ENCODE measurements at regions not wholly inside any gene's neighbourhood (a gene's known extent, or its start where the extent isn't known, plus 50 kb on each side); places are given as distances from the start of the nearest gene placed in this dataset.
"Not testable (repeated sequence)": the region's sequence is repeated elsewhere in the genome, so short reads cannot be mapped to it uniquely, and the experiment has no call there.

DNA sequence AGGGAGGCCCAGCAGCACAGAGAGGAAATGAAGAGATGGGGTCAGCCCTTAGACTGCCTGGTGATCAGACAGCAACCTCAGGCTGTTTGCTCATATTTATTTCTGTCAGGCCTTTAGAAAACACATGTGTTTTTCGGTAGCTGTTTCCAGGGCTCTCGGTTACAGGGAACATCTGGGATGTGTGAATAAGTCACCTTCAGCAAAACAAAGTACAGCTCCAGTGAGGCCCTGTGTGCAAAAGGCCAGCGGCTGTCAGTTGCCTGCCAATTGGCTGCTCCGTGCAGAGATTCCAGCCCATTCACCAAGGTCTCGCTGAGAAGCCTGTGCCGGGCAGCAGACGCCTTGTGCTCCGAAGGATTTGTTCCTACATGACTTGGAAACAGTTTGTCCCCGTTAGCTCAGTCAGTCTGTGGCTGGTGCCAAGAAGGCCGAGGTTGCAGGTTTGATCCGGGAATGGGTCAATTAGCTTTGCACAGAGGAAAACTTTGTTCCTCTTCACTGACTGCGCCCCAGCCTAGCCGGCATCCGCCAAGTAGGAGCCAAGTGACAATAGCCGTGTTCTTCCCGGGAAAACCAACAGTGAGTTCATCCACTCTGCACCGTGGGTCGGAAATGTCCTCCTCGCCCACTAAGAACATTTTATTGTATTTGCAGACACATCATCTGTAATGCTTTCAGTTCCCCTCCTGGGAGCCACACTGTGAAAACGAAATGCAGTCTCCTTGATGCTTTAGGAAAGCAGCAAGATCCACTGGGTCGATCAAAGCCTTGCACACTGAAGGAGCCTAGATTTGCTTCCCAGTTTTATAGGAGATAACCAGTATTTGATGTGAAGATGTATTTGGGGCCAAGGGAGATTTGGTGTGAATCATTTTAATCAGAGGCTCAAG lies 315.4 kb upstream of the CDYL start:
- peak; percentile 35 for DNase-seq (ENCODE audit: low spot score)

GRCh38 chr6:4459996-4460395 lies 316.2 kb upstream of the CDYL start:
- no peak for DNase-seq (ENCODE audit: low spot score)

DNA sequence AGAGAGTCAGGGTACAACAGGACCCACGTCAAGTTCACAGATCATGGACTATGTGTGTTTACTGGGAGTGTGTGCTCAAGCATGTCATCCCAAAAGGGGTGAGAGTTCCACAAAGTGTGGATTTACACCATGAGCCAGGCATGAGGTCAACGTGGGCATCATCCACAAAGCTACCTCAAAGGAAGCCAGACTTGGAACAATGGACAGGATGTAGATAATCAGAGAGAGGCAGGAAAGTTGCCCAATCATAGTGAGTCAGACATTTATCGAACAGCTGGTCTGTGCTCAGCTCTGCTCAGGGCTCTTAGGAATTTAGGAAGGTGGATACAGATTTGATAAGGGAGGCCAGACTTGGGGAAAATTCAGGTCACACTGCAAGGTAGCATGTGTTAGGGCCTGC lies 317.2 kb upstream of the CDYL start:
- DNase-seq (ENCODE audit: low spot score), result no peak

DNA sequence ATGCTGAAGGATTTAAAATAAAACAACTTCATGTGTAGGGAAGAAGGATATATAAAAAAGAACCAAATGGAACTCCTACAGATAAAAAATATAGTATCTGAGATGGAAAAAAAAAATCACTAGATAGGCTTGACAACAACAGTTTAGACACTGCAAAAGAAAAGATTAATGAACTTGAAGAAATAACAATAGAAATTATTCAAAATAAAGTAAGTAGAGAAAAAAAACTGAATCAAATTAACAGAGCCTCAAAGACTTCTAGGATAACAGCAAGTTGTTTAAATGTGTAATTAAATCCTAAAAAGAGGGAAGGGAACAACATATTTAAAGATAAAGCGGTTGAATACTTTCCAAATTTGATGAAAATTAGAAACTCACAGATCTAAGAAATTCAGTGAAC lies 316.3 kb upstream of the ECI2 start:
- DNase-seq (ENCODE audit: low spot score), result no peak

DNA sequence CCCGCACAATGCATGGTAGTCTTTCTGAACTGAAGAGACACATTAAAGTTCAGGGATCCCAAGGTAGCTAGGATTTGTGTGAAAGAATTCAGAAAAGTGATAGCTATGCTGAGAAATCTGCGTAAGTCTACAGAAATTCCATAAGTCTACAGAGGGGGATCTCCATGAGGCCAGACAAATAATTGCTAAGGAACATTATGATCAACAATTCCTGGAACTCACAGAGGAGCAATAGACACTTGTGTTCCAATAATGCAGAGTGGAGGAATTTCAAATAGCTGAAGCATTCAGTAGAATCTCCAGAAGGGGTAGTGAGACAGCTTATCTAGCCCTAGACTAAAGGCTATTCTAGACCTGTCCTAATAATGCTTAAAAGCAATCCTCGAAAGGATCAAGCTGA lies 315.7 kb upstream of the ECI2 start:
- no peak for DNase-seq (ENCODE audit: low spot score)

GRCh38 chr6:4450237-4450636 lies 314.9 kb upstream of the ECI2 start:
- no peak for DNase-seq (ENCODE audit: low spot score)

GRCh38 chr6:4449409-4449808 lies 314.0 kb upstream of the ECI2 start:
- no peak for DNase-seq (ENCODE audit: low spot score)

DNA sequence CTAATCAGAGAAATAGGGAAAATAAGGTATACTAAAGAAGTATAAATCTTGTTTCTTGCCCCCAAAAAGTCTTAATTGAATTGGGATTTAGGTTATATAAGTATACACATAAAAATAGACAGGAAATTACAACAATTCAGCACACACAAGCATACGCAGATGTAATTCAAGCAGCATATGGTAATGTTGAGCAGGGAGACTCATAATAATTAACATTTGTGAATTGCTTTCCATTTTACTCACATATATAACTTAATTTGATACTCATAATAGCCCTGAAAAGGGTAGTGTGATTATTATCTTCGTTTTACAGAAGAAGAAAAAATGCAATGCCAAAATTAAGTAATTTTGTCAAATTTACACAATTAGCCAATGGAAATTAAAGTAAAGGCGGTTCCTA lies 313.5 kb upstream of the ECI2 start:
- no peak for DNase-seq (ENCODE audit: low spot score)

DNA sequence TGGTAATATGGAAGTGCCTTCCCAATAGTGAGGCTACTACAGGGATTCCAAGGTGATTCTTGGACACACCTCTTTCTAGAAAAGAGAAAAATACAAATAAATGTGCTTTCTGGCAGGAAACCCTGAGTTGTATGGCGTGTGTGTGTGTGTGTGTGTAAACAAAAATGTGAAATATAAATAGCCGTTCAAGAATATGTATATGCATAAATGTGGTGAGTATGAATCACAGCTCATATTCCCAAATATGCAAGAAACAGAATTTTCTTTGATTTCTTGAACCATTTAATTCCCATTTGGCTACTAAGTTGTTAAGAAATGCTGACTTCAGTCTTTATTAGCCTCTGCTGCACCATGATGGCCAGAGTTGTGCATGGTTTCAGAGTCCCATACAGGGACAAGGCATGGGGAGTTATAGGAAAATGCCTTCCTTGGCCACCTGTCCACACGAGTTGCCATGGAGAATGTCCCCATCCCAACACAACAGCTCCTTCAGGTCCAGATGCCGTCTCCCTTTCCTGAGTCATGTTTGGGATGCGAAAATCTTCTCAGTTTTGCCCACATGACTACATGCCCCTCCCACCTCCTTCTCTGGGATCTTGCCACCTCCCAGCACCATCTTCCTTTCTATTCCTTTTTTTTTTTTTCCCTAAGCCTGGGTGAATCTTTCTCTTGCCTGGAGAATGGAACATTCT lies 312.4 kb upstream of the ECI2 start:
- DNase-seq (ENCODE audit: low spot score), result no peak

DNA sequence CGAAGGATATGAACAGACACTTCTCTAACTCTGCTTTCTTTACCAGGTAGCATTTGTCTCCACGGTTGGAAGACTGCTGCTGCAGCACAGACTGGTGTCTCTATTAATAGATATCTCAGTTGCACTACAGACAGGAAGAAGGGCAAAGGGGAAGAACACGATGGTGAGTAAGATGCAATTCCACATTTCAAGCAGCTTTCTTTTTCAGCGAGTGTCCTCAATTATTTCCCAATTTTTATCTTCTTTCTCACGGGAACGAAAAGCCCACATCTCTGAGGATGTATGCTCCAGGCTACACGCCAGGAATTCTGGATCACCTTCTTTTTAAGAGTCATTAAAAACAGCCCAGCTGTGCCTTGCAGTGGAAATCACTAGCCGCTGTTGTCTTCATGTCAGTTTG lies 311.6 kb upstream of the ECI2 start:
- DNase-seq (ENCODE audit: low spot score), result no peak

GRCh38 chr6:4441981-4442434 lies 306.6 kb upstream of the ECI2 start:
- no peak for DNase-seq (ENCODE audit: low spot score)

DNA sequence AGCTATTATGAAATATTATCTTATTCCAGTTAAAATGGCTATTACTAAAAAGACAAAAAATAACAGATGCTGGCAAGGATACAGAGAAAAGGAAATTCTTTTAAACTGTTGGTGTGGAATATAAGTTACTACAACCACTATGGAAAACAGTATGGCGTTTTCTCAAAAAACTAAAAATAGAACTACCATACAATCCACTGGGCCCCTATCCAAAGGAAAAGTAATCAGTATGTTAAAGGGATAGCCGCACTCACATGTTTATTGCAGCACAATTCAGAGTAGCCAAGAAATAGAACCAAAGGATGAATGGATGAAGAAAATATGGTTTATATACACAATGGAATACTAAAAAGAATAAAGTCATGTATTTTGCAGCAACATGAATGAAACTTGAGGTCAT lies 303.8 kb upstream of the ECI2 start:
- no peak for DNase-seq (ENCODE audit: low spot score)

- DNase-seq (ENCODE audit: low spot score), result no peak
Observed at GRCh38 chr6:4437342-4437741, 302.0 kb upstream of the ECI2 start.

GRCh38 chr6:4435981-4436445 lies 300.6 kb upstream of the ECI2 start:
- DNase-seq (ENCODE audit: low spot score), result no peak

- DNase-seq (ENCODE audit: low spot score), result no peak
Observed at GRCh38 chr6:4434655-4435054, 299.3 kb upstream of the ECI2 start.

DNA sequence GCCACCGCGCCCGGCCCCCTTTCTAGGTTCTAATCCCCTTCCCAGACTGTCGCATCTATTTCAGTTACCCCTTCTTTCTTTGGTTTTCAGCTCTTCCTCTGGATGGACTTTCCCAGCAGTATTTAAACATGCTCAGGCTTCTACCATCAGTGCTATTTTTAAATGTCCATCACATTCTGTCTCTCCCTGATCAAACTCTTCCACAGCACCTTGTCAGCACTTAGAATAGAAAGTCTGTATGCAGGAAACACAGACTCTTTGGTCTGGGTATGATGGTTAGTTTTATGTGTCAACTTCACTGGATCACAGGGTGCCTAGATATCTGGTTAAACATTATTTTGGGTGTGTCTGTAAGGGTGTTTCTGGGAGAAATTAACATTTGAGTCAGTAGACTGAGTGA lies 297.8 kb upstream of the ECI2 start:
- DNase-seq (ENCODE audit: low spot score), result no peak

DNA sequence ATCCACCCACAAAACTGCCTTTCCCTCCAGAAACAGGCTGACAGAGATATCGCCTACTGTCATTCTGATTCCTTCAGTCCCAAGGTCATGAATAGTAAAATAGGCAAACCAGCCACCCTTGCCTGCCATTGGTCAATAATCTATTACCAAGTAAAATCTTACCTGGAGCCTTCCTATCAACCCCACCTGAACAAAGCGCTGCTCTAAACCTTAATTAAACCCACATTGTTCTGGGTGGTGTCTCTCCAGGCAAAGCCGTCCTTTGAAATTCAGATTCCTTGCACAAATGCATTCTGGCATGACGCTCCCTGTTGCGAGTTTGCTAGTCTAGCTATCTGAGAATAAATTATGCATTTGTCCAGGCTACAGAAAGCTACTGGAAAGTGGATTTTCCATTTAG lies 291.6 kb upstream of the ECI2 start:
- DNase-seq (ENCODE audit: low spot score), result no peak

GRCh38 chr6:4421837-4422236 lies 286.5 kb upstream of the ECI2 start:
- DNase-seq (ENCODE audit: low spot score), result no peak

DNA sequence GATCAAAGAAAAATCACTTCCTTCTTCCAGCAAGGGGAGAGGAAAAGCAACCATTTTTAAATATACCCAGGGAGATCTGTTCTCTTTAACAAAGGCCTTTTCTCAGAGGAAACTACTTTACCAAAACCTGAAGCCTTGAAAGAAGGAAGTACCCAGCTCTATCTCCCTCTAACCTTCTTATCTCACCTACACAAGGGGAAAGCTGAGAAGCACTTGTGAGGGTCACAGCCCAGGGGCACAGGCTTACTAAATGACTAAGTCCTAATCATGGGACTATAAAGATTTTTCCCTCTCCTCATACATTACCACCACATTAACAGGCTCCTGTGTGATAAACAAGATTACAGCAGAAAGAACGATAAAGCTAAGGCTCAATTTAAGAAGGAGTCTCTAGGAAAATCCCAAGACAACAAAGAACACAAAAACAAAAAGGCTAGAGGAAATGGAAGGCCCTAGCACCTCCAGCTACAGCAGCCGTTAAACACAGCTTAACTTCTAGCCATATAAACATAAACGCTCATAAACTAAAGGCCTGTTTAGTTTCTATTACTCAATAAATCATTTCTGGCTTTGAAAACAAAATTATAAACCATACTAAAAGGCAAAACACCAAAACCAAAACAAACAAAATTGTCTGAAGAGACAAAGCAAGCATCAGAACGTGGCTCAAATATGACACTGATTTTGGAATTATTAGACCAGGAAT lies 284.9 kb upstream of the ECI2 start:
- DNase-seq (ENCODE audit: low spot score), result no peak

DNA sequence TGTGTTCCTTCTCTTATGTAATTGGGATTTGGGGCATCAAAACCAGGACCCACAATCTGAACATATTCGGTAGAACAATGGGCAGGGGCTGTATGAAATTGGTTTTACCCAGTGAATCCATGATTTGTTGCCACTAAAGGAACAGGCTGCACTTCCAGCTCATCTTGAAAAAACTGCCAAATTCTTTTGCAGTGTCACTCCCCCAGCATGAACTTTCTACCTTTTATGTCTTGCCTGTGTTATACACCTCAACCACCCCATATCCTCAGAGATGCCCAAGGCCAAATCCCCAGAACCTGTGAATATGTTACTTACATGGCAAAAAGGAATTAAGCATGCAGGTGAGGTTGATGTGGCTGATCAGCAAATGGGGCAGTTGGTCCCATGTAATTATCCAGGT lies 280.2 kb upstream of the ECI2 start:
- no peak for DNase-seq (ENCODE audit: low spot score)

- not testable (repeated sequence) for DNase-seq (ENCODE audit: low spot score)
Observed at GRCh38 chr6:4414078-4414477, 278.7 kb upstream of the ECI2 start.

- no peak for DNase-seq (ENCODE audit: low spot score)
Observed at GRCh38 chr6:4413073-4413472, 277.7 kb upstream of the ECI2 start.

DNA sequence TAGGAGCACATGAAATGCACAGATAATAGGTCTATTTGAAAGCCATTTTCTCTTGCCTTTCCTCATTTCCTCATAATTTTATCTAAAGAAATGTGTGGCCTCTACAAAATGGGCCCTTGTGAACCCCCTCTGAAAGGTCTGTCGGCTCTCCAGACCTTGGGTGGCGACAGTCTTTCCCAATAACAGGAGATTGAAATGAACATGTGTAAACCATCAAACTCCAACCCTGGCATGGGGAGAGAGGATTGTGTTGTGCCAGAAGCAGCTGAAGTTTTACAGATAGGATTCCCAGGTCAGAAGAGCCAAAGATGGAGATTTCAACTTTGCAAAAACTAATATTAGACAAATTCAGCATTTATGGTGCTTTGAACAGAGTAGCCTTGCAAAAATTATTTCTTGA lies 277.1 kb upstream of the ECI2 start:
- no peak for DNase-seq (ENCODE audit: low spot score)

Measured in cerebellar cortex (tissue), 1 donor.